HG03175 (cell line): ENCODE measurements at regions not wholly inside any gene's neighbourhood (a gene's known extent, or its start where the extent isn't known, plus 50 kb on each side); places are given as distances from the start of the nearest gene placed in this dataset.

ENCODE experiments used
- ATAC-seq: cut with Tn5 transposase; IDR thresholded peaks from one replicate; pipeline ENCODE4 v1.9.1; 2021; ENCODE audit warnings: mild to moderate bottlenecking, moderate library complexity; ENCODE audit not compliant: unreplicated experiment

DNA sequence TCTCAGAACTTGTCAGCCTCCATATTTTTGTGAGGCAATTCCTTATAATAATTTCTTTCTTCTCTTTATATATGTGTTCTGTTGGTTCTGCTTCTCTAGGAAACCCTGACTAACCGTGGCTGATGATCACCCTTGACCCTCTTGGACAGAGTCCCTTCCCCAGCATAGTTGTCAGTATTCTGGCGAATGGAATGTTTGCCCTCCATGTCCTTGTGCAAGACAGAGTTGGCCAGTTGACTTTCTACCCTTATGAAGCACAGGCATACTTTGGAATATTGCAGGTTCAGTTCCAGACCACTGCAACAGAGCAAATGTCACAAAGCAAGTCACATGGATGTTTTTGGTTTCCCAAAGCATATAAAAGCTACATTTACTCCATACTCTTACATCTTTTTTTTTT lies 297.7 kb upstream of the SHH start:
- ATAC-seq, result no peak

GRCh38 chr7:156109076-156109475 lies 296.8 kb upstream of the SHH start:
- no peak for ATAC-seq

GRCh38 chr7:156107957-156108356 lies 295.7 kb upstream of the SHH start:
- ATAC-seq, result no peak

DNA sequence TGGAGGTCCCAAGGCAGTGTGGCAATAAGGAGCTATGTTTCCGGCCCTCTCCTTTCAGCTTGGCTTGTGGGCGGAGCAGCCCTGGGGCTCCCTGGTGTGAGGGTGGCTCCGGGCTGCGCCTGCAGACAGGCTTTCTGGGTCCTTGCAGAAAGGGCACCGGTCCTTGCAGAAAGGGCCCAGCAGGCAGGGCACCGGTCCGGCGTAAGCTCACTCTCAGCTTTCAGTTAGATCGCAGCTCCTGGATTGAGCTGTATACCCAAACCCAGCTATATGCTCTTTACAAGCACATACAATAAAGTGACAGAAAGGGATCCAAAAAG lies 293.8 kb upstream of the SHH start:
- ATAC-seq, result no peak

GRCh38 chr7:156105337-156106106 lies 293.3 kb upstream of the SHH start:
- ATAC-seq, result no peak

GRCh38 chr7:156104501-156105336 lies 292.5 kb upstream of the SHH start:
- ATAC-seq, result no peak

DNA sequence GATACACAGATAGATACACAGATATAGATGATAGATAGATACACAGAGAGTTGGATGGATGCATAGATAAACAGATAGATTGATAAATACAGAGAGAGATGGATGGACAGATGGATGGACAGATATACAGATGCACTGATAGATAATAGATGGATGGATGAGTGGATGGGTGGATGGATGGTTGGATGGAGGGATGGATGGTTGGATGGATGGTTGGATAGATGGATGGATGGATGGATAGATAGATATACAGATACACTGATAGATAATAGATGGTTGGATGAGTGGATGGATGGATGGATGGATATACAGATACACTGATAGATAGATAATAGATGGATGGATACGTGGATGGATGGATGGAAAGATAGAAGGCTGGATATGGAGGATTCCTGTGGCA lies 290.0 kb upstream of the SHH start:
- ATAC-seq, result no peak

- no peak for ATAC-seq
These were observed 289.1 kb upstream of the SHH start for GRCh38 chr7:156101355-156101754.

DNA sequence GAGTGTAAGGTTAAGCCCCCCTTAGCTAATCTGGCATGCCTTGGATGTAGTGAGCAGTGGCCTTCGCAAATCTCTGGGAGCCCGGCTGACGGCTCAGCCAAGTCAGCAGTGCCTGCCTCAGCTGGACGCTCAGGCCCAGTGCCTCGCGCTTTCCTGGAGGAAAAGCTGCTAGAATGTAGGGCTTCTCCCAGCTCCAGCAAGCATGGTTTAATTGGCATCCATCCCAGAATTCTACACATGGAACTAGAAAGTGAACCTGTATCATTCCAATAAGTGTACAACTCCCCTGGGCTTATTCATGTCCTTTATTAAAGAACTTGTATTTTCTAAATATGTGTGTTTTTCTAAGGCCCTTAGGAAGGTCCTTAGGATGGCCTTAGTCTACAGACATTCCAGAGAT lies 287.8 kb upstream of the SHH start:
- no peak for ATAC-seq

GRCh38 chr7:156099085-156099484 lies 286.8 kb upstream of the SHH start:
- ATAC-seq, result no peak

DNA sequence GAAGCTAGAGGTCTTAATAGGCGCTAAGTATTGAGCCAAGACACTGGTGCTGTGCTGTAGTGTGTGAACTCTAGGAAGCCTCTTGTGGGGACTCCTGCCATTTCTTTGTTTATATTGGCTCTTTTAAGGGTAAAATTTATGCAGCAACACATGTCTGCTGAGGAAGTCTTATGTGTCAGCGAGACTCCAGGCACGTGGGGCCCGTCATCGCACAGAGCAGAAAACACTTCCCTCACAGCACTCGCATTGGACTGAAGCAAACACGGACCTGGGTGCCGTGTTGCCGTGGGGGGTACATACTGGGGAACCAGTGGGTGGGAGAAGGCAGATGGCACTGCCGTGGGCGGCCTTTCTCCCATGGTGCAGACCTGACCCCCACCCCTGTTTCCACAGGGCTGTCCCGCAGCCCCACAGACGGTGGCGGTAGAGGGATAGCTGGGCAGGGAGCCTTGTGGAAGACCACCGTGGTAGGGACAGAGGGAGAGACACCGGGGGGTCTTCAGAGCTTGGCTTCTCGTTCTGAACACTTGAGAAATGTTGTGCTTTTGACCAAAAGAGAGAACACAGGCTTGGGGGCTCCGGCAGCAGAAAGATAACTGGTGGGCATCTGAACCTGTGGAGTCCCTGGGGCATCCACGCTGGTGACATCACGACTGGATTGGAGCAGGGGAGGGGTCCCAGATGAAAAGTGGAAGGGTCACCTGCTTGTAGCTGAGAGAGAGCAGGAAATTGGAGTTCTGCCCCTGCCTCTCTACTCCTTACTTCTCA lies 284.7 kb upstream of the SHH start:
- ATAC-seq, result no peak

DNA sequence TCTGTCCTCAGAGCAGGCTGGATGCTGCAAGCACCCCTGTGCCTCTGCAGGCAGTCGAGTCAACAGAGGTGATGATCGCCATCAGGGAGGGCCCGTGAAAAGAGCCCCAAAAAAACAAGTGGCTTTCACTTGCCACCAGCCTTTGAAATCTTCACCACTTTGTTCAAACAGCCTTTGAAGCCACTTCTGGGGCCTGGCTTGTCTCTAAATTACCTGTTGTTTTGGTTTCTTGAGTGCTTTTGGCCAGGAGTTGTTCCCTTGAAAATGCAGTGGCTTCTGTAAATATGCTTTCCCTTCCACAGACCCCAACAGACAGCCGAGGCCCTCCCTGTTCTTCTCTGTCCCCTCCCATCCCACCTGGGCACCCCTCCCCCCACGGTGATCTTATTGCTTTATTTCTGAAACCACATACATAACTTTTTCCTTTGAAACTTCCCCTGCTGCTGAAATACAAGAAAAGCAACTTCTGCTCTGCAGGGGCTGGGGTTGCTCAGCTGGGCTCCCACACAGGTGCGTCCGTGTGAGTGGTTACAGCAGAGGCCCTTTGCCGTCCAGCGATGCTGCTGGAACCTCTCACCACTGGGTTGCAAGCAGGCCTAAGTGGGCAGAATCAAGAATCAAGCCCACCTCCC lies 283.8 kb upstream of the SHH start:
- ATAC-seq, result no peak

- ATAC-seq, result no peak
These were observed 282.3 kb upstream of the SHH start for GRCh38 chr7:156094350-156095146.

DNA sequence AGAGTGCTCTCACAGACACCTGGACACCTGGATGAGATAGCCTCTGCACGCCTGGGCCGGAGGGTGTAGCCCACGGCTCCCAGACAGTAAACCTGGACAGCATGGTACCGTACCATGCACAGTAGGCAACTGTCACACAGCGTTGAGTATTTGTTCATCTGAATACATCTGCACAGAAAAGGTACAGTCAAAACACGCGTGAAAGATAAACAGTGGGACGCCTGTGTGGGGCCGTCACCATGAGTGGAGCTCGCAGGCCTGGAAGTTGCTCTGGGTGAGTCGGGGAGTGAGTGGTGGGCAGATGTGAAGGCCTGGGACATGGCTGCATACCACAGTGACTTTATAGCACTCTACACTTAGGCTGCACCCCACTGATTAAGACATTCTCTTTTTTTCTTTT lies 280.0 kb upstream of the SHH start:
- ATAC-seq, result no peak

DNA sequence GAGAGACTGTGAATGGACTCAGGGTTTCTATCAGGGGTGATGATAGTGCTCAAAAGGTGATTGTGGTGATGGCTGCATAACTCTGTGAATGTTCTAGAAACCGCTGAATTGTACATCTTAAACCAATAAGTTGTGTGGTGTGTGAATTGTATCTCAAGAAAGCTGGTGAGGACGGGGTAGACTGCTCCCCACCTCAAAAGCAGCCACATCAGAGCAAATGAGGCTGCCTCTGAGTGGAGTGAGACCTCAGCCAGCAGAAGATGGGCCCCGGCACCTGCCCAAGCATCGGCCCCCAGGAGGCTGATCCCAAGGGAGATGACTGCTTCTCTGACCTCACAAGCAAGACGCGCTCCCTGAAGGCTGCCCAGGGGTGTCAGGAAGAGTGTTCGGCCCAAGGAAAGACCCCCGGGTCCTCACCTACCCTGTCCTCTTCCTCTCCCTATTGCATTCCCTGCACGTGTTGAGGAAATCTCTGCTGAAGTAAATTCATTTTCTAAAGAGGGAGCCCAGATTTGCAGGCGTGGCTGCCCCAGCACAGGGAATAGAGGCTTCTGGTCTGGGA lies 279.3 kb upstream of the SHH start:
- ATAC-seq, result no peak

DNA sequence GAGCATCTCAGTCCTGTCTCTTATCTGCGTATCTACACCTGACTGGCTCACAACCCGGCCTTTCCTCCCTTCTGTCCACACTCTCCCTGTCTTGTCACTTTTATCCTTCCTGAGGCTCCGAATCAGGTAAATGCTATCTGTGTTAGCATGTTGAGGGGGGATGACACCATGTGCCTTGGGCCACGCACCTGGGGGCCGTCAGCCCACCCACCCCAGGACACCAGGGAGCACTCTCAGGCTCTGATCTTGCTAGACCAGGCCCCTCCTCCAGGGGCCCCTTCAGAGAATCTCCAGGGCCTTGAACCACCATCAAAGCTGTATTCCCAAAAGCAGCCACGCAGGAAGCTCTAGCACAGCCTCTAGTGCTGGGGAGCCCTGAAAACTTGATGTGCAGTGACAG lies 278.7 kb upstream of the SHH start:
- ATAC-seq, result no peak

DNA sequence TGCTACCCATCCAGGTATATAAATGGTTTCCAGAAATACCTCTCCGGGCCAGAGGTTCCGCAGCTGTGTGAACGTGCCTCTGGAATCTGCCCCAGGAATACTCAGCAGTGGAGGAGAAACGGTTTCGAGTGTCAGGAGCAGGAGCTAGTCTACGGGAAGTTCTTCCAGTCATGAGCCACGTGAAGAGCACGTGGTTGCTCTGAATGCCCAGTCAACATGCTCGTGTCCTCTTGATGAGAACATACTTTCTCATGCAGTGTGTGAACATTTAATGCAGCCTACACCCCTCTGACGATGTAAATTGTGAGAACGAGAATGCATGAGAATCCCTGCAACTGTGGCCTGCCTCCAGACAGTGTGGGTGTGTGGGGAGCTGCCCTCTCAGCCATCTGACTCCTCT lies 277.0 kb upstream of the SHH start:
- ATAC-seq, result no peak

GRCh38 chr7:156088115-156088514 lies 275.9 kb upstream of the SHH start:
- no peak for ATAC-seq

DNA sequence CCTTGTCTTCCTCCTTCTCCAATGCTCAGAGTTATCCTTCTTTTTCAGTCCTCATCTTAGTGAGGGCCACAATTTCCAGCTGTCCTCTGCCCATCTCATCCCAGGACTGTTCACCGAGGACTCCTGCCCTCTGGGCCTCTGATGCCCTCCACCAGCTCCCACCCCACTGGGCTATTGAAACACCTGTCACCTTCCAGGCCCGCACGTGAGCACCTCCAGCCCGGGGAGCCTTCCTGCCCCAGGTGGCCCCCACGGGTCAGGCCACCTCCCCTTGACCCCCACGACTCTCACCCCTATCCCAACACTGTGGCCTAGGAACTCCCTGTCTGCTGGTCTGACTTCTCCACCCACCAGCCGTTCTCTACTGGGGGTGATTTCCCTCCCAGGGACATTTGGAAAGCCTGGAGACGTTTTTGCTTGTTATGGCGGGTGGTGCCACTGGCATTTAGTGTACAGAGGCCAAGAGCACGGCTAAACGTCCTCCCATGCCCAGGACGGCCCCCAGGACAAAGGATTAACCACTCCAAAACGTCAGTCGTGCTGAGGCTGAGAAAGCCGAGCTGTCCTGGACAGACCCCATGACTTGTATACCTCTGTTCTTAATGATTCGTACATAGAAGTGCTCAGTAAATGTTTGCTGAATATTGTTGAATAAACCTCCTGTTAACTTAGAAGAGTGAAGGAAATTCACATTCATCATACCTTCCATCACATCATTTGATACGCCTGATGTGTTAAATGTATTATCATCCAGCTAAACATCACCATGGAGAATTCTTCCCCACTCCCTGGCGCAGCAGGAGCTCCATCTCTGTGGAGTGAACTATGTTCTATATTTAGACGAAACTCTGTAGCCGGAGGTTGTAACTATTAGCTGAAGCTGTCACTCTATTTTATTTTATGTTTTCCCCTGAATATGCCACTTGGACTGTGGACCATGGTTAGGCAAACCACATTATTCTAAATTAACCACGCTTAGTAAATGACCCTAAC lies 270.1 kb upstream of the SHH start:
- ATAC-seq, result no peak
